IMR-90 (cell line): ENCODE measurements at regions not wholly inside any gene's neighbourhood (a gene's known extent, or its start where the extent isn't known, plus 50 kb on each side); places are given as distances from the start of the nearest gene placed in this dataset.

Source experiments
- ATAC-seq: fragments of 200-7000 bp; cut with Tn5 transposase; 2 replicates; pipeline ENCODE4 v1.9.1; 2020; ENCODE audit warnings: low read depth, mild to moderate bottlenecking, moderate library complexity
- BruUV-seq: library from RNA; stranded (reverse); fragments of 400-500 nt; replicated peaks from 2 replicates; lab custom pipeline; 2021; lab: Mats Ljungman, UMichigan
- CTCF ChIA-PET: fragments of 300-600 bp; formaldehyde crosslinking; extraction: SDS; loops from one replicate; lab custom pipeline; 2021; ENCODE audit warnings: antibody characterized with exemption; lab: Yijun Ruan, JAX
- POLR2A ChIA-PET: fragments of 300-600 bp; sonication (Branson Sonifier 250); formaldehyde crosslinking; loops from one replicate; lab custom pipeline; 2022; ENCODE audit warnings: antibody characterized with exemption; ENCODE audit not compliant: unreplicated experiment; lab: Charles Lee
- DNase-seq: peaks from one replicate; pipeline ENCODE4 v3.0.0; 2013
- H2AFZ ChIP-seq: replicated peaks from 2 replicates; pipeline ENCODE3; 2013; ENCODE audit warnings: low read length, mild to moderate bottlenecking; ENCODE audit not compliant: poor library complexity
- H2AK5ac ChIP-seq: 2 replicates; pipeline ENCODE4 v1.6.1; 2013; ENCODE audit warnings: low read depth, low read length, inconsistent platforms
- H2AK9ac ChIP-seq: replicated peaks from 2 replicates; pipeline ENCODE3; 2013; ENCODE audit warnings: mild to moderate bottlenecking, low read depth, low read length, moderate library complexity; ENCODE audit not compliant: poor library complexity
- H2BK120ac ChIP-seq: 2 replicates; pipeline ENCODE4 v1.6.1; 2013; ENCODE audit warnings: low read depth, low read length, inconsistent platforms
- H2BK15ac ChIP-seq: 3 replicates; pipeline ENCODE4 v1.6.1; 2013; ENCODE audit warnings: low read depth, low read length, inconsistent platforms
- H2BK20ac ChIP-seq: 2 replicates; pipeline ENCODE4 v1.6.1; 2013; ENCODE audit warnings: low read depth, mild to moderate bottlenecking, inconsistent platforms, low read length, moderate library complexity
- H2BK5ac ChIP-seq: 2 replicates; pipeline ENCODE4 v1.6.1; 2013; ENCODE audit warnings: mild to moderate bottlenecking, low read depth, low read length, inconsistent platforms; ENCODE audit not compliant: poor library complexity, severe bottlenecking
- H3K14ac ChIP-seq: replicated peaks from 2 replicates; pipeline ENCODE4 v1.6.1; 2013; ENCODE audit warnings: low read depth, low read length, inconsistent platforms
- H3K18ac ChIP-seq: 2 replicates; pipeline ENCODE4 v1.6.1; 2013; ENCODE audit warnings: low read depth, low read length, control low read depth
- H3K23ac ChIP-seq: 2 replicates; pipeline ENCODE4 v1.6.1; 2013; ENCODE audit warnings: low read depth, low read length, inconsistent platforms
- H3K27ac ChIP-seq: 2 replicates; pipeline ENCODE4 v1.5.1; 2013; ENCODE audit warnings: mild to moderate bottlenecking, control low read depth, low read length; ENCODE audit not compliant: insufficient read depth
- H3K27me3 ChIP-seq: 2 replicates; pipeline ENCODE4 v1.6.1; 2013; ENCODE audit warnings: low read length; ENCODE audit not compliant: control insufficient read depth, insufficient read depth
- H3K36me3 ChIP-seq: 2 replicates; pipeline ENCODE4 v1.6.1; 2013; ENCODE audit warnings: low read length, mixed read lengths; ENCODE audit not compliant: control insufficient read depth, insufficient read depth
- H3K4ac ChIP-seq: 2 replicates; pipeline ENCODE4 v1.6.1; 2013; ENCODE audit warnings: low read depth, low read length, inconsistent platforms
- H3K4me1 ChIP-seq: 2 replicates; pipeline ENCODE4 v1.6.1; 2013; ENCODE audit warnings: low read length, mixed read lengths; ENCODE audit not compliant: control insufficient read depth, insufficient read depth
- H3K4me2 ChIP-seq: 2 replicates; pipeline ENCODE4 v1.6.1; 2013; ENCODE audit warnings: low read depth, mild to moderate bottlenecking, control low read depth, low read length, moderate library complexity
- H3K4me3 ChIP-seq: 2 replicates; pipeline ENCODE4 v1.5.1; 2013; ENCODE audit warnings: low read depth, mild to moderate bottlenecking, control low read depth, low read length, moderate library complexity; ENCODE audit not compliant: insufficient read depth
- H3K56ac ChIP-seq: 2 replicates; pipeline ENCODE4 v1.6.1; 2013; ENCODE audit warnings: low read length, inconsistent platforms; ENCODE audit not compliant: insufficient read depth; ENCODE audit errors: extremely low read depth
- H3K79me1 ChIP-seq, 2 experiments: 2 replicates each; pipeline ENCODE4 v1.6.1; 2013; ENCODE audit warnings: low read length in 2 of 2, inconsistent platforms in 1 of 2, low read depth in 1 of 2
- H3K9ac ChIP-seq: 2 replicates; pipeline ENCODE4 v1.6.1; 2013; ENCODE audit warnings: low read depth, low read length, control low read depth
- H3K9me1 ChIP-seq: 2 replicates; pipeline ENCODE4 v1.6.1; 2013; ENCODE audit warnings: low read length, inconsistent platforms; ENCODE audit not compliant: insufficient read depth
- H3K9me3 ChIP-seq: 2 replicates; pipeline ENCODE4 v1.6.1; 2013; ENCODE audit warnings: low read length; ENCODE audit not compliant: control insufficient read depth, insufficient read depth
- H4K20me1 ChIP-seq: 2 replicates; pipeline ENCODE4 v1.6.1; 2013; ENCODE audit warnings: low read length, inconsistent platforms; ENCODE audit not compliant: insufficient read depth
- H4K5ac ChIP-seq: 2 replicates; pipeline ENCODE4 v1.6.1; 2013; ENCODE audit warnings: mild to moderate bottlenecking, low read depth, low read length, control low read depth
- H4K8ac ChIP-seq, 2 experiments: 2 replicates each; pipeline ENCODE4 v1.6.1; 2013; ENCODE audit warnings: low read depth in 2 of 2, low read length in 2 of 2, control low read depth in 1 of 2, inconsistent platforms in 1 of 2
- H4K91ac ChIP-seq: 2 replicates; pipeline ENCODE4 v1.6.1; 2013; ENCODE audit warnings: low read depth, low read length, inconsistent platforms; ENCODE audit not compliant: insufficient read depth
- BHLHE40 ChIP-seq: fragments of 150-350 bp; IDR thresholded peaks from 2 replicates; pipeline ENCODE4 v1.6.1; 2016; ENCODE audit warnings: mild to moderate bottlenecking, low read depth, low read length
- CHD1 ChIP-seq: IDR thresholded peaks from 2 replicates; pipeline ENCODE4 v1.6.1; 2012; ENCODE audit warnings: low read depth, low read length, improper control_type of control experiment
- ELK1 ChIP-seq: fragments of 150-350 bp; IDR thresholded peaks from 2 replicates; pipeline ENCODE4 v1.6.1; 2016; ENCODE audit warnings: low read depth, mild to moderate bottlenecking, low read length, moderate library complexity, borderline replicate concordance
- MAFK ChIP-seq: IDR thresholded peaks from 2 replicates; pipeline ENCODE4 v1.6.1; 2012; ENCODE audit warnings: low read depth, low read length, improper control_type of control experiment
- MAZ ChIP-seq: IDR thresholded peaks from 2 replicates; pipeline ENCODE4 v1.6.1; 2012; ENCODE audit warnings: low read depth, mild to moderate bottlenecking, low read length, improper control_type of control experiment, moderate library complexity, borderline replicate concordance
- NFE2L2 ChIP-seq: fragments of 150-350 bp; IDR thresholded peaks from 2 replicates; pipeline ENCODE4 v1.6.1; 2016; ENCODE audit warnings: low read depth, mild to moderate bottlenecking, low read length
- POLR2A ChIP-seq: IDR thresholded peaks from 2 replicates; pipeline ENCODE4 v1.6.1; 2012; ENCODE audit warnings: mild to moderate bottlenecking, low read depth, low read length
- RCOR1 ChIP-seq: IDR thresholded peaks from 2 replicates; pipeline ENCODE4 v1.6.1; 2012; ENCODE audit warnings: mild to moderate bottlenecking, low read length, improper control_type of control experiment; ENCODE audit not compliant: insufficient replicate concordance
- RFX5 ChIP-seq: IDR thresholded peaks from 2 replicates; pipeline ENCODE4 v1.8.0; 2012; ENCODE audit warnings: low read depth, mild to moderate bottlenecking, low read length, moderate library complexity
- USF2 ChIP-seq: fragments of 150-350 bp; IDR thresholded peaks from 2 replicates; pipeline ENCODE4 v1.6.1; 2017; ENCODE audit warnings: mild to moderate bottlenecking, antibody characterized with exemption, low read length, low read depth
- WGBS, 2 experiments: methylation state at CpG; one replicate each; pipeline versions ENCODE4 v1.1.5 to v1.1.7; 2013; ENCODE audit warnings: missing lambda C conversion rate in 2 of 2; ENCODE audit not compliant: insufficient read length in 1 of 2; ENCODE audit errors: extremely low coverage in 2 of 2; 5-methylcytosine and 5-hydroxymethylcytosine counted together
- dilution Hi-C: fragments of 300-500 bp; cut with HindIII; formaldehyde crosslinking; loops from one replicate; pipeline ENCODE4 v1.14.3; 2018; ENCODE audit warnings: low sequenced_read_pairs; ENCODE audit not compliant: unreplicated experiment
- in situ Hi-C: fragments of 300-500 bp; cut with MboI; formaldehyde crosslinking; loops from 3 replicates; pipeline ENCODE4 v1.14.3; 2019; ENCODE audit warnings: low sequenced_read_pairs, inconsistent platforms, mixed read lengths
- intact Hi-C: fragments of 100-400 bp; cut with micrococcal nuclease; formaldehyde crosslinking; loops from 2 replicates; pipeline ENCODE4 v1.10.0; 2022

- no peaks in the 10 kb centered on the region for H3K36me3 ChIP-seq
Measured at GRCh38 chr9:16331527-16331926, 538.9 kb downstream of the BNC2 start.

More at GRCh38 chr9:16331527-16331926, 538.9 kb downstream of the BNC2 start:
- Histone ChIP-seq H3K27me3 (no peaks in the 10 kb centered on the region), H3K4ac (peak overlapping the region; percentile 55; the same call in 1 of the 2 replicates), H4K91ac (0 out of 2 replicates have a peak overlapping the region, but pooled peaks have one; percentile 3), H2BK15ac (peak overlapping the region; percentile 68; the same call in 2 of the 3 replicates), H2BK20ac (no peak overlapping the region; the same call in 1 of the 2 replicates), H2AK9ac (no peak overlapping the region), H3K23ac (no peak overlapping the region), H3K14ac (0 out of 2 replicates have a peak overlapping the region, but pooled peaks have one; percentile 23), H3K9me1 (peaks cover 19% of the 10 kb centered on the region), H3K9ac (no peak overlapping the region), H3K4me3 (no peak overlapping the region), H3K79me1 (no peaks in the 10 kb centered on the region), H2BK120ac (no peak overlapping the region; the same call in 1 of the 2 replicates), H2AK5ac (no peak overlapping the region), H2AFZ (no peak overlapping the region), H3K18ac (no peak overlapping the region; the same call in 1 of the 2 replicates), H3K56ac (no peak overlapping the region), H3K4me2 (no peak overlapping the region), H4K8ac (no peak overlapping the region), H3K4me1 (peaks cover 16% of the 10 kb centered on the region), H4K5ac (no peak overlapping the region; the same call in 1 of the 2 replicates), H2BK5ac (no peak overlapping the region), H3K27ac (no peak overlapping the region), H4K20me1 (no peaks in the 10 kb centered on the region), H3K9me3 (no peaks in the 10 kb centered on the region)
- WGBS, 2 experiments: no CpG with 5 or more reads among the region's 5 CpGs
- dilution Hi-C loops: no loop called here
- POLR2A ChIA-PET: no interaction called here
- CTCF ChIA-PET: no interaction called here
- intact Hi-C loops: no loop called here
- no peak for DNase-seq
- in situ Hi-C loops: no loop called here
- BruUV-seq: no TSS peak
- no peak for ATAC-seq
- no peak for TF ChIP-seq CHD1
- TF ChIP-seq MAFK: no peak
- no peak for TF ChIP-seq RCOR1
- no peak for TF ChIP-seq ELK1
- no peak for TF ChIP-seq NFE2L2
- no peak for TF ChIP-seq RFX5
- TF ChIP-seq USF2: no peak
- no peak for TF ChIP-seq BHLHE40
- TF ChIP-seq MAZ: no peak
- no peak for TF ChIP-seq POLR2A
